Loucy (cell line): ENCODE measurements at regions not wholly inside any gene's neighbourhood (a gene's known extent, or its start where the extent isn't known, plus 50 kb on each side); places are given as distances from the start of the nearest gene placed in this dataset.
"Not testable (repeated sequence)": the region's sequence is repeated elsewhere in the genome, so short reads cannot be mapped to it uniquely, and the experiment has no call there.

Experiments
- H2AFZ ChIP-seq: fragments of 200-600 bp; sonication (generic); 2 replicates; pipeline ENCODE4 v1.6.0; 2016; ENCODE audit warnings: antibody characterized with exemption, mild to moderate bottlenecking, low read length, moderate library complexity
- H3F3A ChIP-seq: fragments of 200-600 bp; 2 replicates; pipeline ENCODE4 v1.6.0; 2016; ENCODE audit warnings: antibody characterized with exemption, low read depth, mild to moderate bottlenecking
- H3K27me3 ChIP-seq: fragments of 200-600 bp; sonication (generic); 2 replicates; pipeline ENCODE4 v1.6.1; 2014; ENCODE audit warnings: low read length, mild to moderate bottlenecking; ENCODE audit not compliant: insufficient read depth, poor library complexity, severe bottlenecking
- H3K36me3 ChIP-seq: fragments of 200-600 bp; sonication (generic); 2 replicates; pipeline ENCODE4 v1.6.1; 2016; ENCODE audit warnings: low read length; ENCODE audit not compliant: insufficient read depth
- H3K4me1 ChIP-seq: fragments of 200-600 bp; sonication (generic); 2 replicates; pipeline ENCODE4 v1.5.1; 2014; ENCODE audit warnings: low read length, mild to moderate bottlenecking; ENCODE audit not compliant: insufficient read depth, poor library complexity, severe bottlenecking
- H3K4me2 ChIP-seq: fragments of 200-600 bp; sonication (generic); 2 replicates; pipeline ENCODE4 v1.6.0; 2014; ENCODE audit warnings: antibody characterized with exemption, low read length, low read depth, mild to moderate bottlenecking; ENCODE audit not compliant: poor library complexity, severe bottlenecking
- H3K4me3 ChIP-seq: fragments of 200-600 bp; sonication (generic); 2 replicates; pipeline ENCODE4 v1.5.1; 2014; ENCODE audit warnings: low read length, mild to moderate bottlenecking, mixed read lengths; ENCODE audit not compliant: poor library complexity, severe bottlenecking
- H3K79me2 ChIP-seq: fragments of 200-600 bp; sonication (generic); 2 replicates; pipeline ENCODE4 v1.6.1; 2014; ENCODE audit warnings: low read length; ENCODE audit not compliant: insufficient read depth
- H3K9ac ChIP-seq: fragments of 200-600 bp; sonication (generic); 2 replicates; pipeline ENCODE4 v1.6.0; 2014; ENCODE audit warnings: mild to moderate bottlenecking, low read depth, low read length, moderate library complexity; ENCODE audit not compliant: poor library complexity, severe bottlenecking
- H3K9me2 ChIP-seq: fragments of 200-600 bp; sonication (generic); replicated peaks from 2 replicates; pipeline ENCODE4 v1.6.1; 2016; ENCODE audit warnings: low read depth, low read length, mixed read lengths
- H3K9me3 ChIP-seq: fragments of 200-600 bp; sonication (generic); 2 replicates; pipeline ENCODE4 v1.6.1; 2014; ENCODE audit warnings: mild to moderate bottlenecking, antibody characterized with exemption, low read length, low read depth; ENCODE audit not compliant: insufficient read depth
- H4K20me1 ChIP-seq: fragments of 200-600 bp; sonication (generic); 2 replicates; pipeline ENCODE4 v1.6.0; 2014; ENCODE audit warnings: antibody characterized with exemption, low read length, mild to moderate bottlenecking; ENCODE audit not compliant: insufficient read depth, poor library complexity, severe bottlenecking
- CTCF ChIP-seq: fragments of 200-600 bp; sonication (generic); conservative IDR thresholded peaks from 2 replicates; pipeline ENCODE4 v1.5.1; 2014; ENCODE audit warnings: mild to moderate bottlenecking, antibody characterized with exemption, low read length
- EZH2phosphoT487 ChIP-seq: fragments of 200-600 bp; IDR thresholded peaks from 2 replicates; pipeline ENCODE4 v1.6.1; 2018; ENCODE audit warnings: antibody characterized with exemption, mild to moderate bottlenecking, moderate library complexity, borderline replicate concordance

DNA sequence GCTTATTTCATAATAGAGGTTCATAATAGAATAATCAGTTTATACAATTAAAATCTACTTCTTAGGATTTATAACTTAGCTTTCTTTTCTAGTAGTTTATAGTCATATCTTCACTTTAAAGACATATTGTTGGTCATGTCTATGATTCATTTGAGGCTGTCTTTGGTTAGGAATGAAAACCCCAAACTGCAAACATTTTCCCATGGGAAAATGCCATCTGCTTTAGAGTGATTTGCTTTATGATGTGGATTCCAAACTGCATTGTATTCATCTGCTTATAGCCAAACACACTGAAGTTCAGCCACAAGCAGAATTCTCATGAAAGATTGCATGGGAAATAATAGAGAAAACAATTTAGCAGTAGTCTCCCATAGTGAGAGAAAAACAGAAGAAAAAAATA, 128.0 kb downstream of the RFPL4B start:
- H3K9me2 ChIP-seq: no peaks in the 10 kb centered on the region
- H3K9me3 ChIP-seq: no peaks in the 10 kb centered on the region
- no peaks in the 10 kb centered on the region for H4K20me1 ChIP-seq
- TF ChIP-seq EZH2phosphoT487 (no peak), CTCF (no peak)
- no peaks in the 10 kb centered on the region for H3K79me2 ChIP-seq
- H3K4me1 ChIP-seq: no peaks in the 10 kb centered on the region
- H3K9ac ChIP-seq: no peak overlapping the region
- H3K4me2 ChIP-seq: no peak overlapping the region
- H2AFZ ChIP-seq: no peak overlapping the region
- H3F3A ChIP-seq: no peaks in the 10 kb centered on the region
- no peak overlapping the region for H3K4me3 ChIP-seq
- no peaks in the 10 kb centered on the region for H3K36me3 ChIP-seq
- H3K27me3 ChIP-seq: no peaks in the 10 kb centered on the region

DNA sequence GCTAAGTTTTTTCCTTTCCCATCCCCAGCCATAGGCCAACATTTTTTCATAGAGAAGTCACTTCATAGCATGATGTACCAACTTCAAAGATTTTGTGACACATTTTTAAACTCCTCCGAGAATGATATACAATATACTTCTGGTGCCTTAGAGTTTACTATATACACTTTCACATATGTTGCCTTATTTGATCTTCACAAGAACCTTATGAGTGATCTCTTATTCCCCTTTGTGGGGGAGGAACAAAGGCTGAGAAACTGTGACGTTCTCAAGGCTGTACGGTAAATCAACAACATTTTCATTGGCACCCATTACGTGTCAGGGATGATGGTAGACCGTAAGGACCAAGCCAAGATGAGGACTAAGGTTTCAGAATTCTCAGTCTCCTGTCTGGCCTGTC, 130.0 kb downstream of the RFPL4B start:
- no peak overlapping the region for H2AFZ ChIP-seq

GRCh38 chr6:112478036-112478435, 130.9 kb downstream of the RFPL4B start:
- Histone ChIP-seq H3K27me3 (no peaks in the 10 kb centered on the region), H3K9ac (no peak overlapping the region), H3K79me2 (no peaks in the 10 kb centered on the region), H3K4me2 (no peak overlapping the region), H3K9me3 (no peaks in the 10 kb centered on the region), H3K9me2 (no peaks in the 10 kb centered on the region), H3K4me1 (no peaks in the 10 kb centered on the region), H3F3A (no peaks in the 10 kb centered on the region), H2AFZ (no peak overlapping the region), H3K4me3 (no peak overlapping the region), H3K36me3 (no peaks in the 10 kb centered on the region), H4K20me1 (no peaks in the 10 kb centered on the region)
- TF ChIP-seq CTCF (no peak), EZH2phosphoT487 (no peak)

More for the DNA sequence above, 130.0 kb downstream of the RFPL4B start:
- Histone ChIP-seq H3K4me1 (no peaks in the 10 kb centered on the region), H4K20me1 (no peaks in the 10 kb centered on the region), H3K27me3 (no peaks in the 10 kb centered on the region), H3K9me3 (no peaks in the 10 kb centered on the region), H3K79me2 (no peaks in the 10 kb centered on the region), H3K9me2 (no peaks in the 10 kb centered on the region), H3K36me3 (no peaks in the 10 kb centered on the region), H3F3A (no peaks in the 10 kb centered on the region), H3K4me3 (no peak overlapping the region), H3K4me2 (no peak overlapping the region), H3K9ac (no peak overlapping the region)
- no peak for TF ChIP-seq CTCF
- TF ChIP-seq EZH2phosphoT487: no peak

- H4K20me1 ChIP-seq, H3K4me1 ChIP-seq, H3K27me3 ChIP-seq, H3K4me2 ChIP-seq, H3K9me2 ChIP-seq, H3K9me3 ChIP-seq, H3F3A ChIP-seq, H3K9ac ChIP-seq, H2AFZ ChIP-seq, H3K36me3 ChIP-seq, H3K79me2 ChIP-seq, H3K4me3 ChIP-seq: not testable (repeated sequence)
Observed at GRCh38 chr6:112479975-112480374, 132.8 kb downstream of the RFPL4B start.
